ENCODE measurements at regions not wholly inside any gene's neighbourhood (a gene's known extent, or its start where the extent isn't known, plus 50 kb on each side); places are given as distances from the start of the nearest gene placed in this dataset.

DNA sequence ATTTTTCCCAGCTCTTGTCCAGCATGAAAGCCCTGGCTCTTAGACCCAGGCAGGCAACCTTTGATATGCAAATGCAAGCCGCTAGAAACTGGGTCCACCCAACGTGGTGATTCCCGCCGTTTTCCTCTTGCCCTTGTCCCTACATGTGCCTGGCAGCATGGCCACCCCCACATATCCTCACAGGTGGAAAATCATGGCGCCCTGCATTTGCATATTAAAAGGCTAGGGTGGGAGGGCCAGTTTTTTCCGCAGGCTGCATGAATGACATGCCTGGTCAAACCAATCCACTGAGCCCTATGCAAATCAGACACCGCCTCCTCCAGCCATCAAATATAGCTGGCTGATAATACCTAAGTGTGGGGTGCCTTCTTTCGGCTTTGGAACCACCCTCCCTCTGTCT lies 1091.8 kb upstream of the NXPH2 start:
- H3K9me3 ChIP-seq, result no peaks in the 10 kb centered on the region
- intact Hi-C loops (cut with DNase I), result no loop called here
- DNase-seq (ENCODE audit: extremely low spot score in 2 of 2), result no peak
- H3K27me3 ChIP-seq, result no peaks in the 10 kb centered on the region
- H3K4me3 ChIP-seq, result no peak overlapping the region
- TF ChIP-seq POLR2AphosphoS5 (IDR thresholded peaks at IDR 0.05; ENCODE audit: insufficient read depth in 1 of 2, low read depth in 1 of 2) (no peak), POLR2A (IDR thresholded peaks at IDR 0.05) (no peak), CTCF (IDR thresholded peaks at IDR 0.05) (no peak)
- H3K36me3 ChIP-seq, result no peaks in the 10 kb centered on the region
- no peak overlapping the region for H3K27ac ChIP-seq
- no peaks in the 10 kb centered on the region for H3K4me1 ChIP-seq

- Histone ChIP-seq H3K36me3 (no peaks in the 10 kb centered on the region), H3K4me1 (no peaks in the 10 kb centered on the region), H3K9me3 (no peaks in the 10 kb centered on the region), H3K4me3 (no peak overlapping the region), H3K27ac (no peak overlapping the region), H3K27me3 (no peaks in the 10 kb centered on the region)
- no peak for TF ChIP-seq POLR2AphosphoS5 (IDR thresholded peaks at IDR 0.05; ENCODE audit: insufficient read depth in 1 of 2, low read depth in 1 of 2)
- TF ChIP-seq POLR2A (IDR thresholded peaks at IDR 0.05), result no peak
- TF ChIP-seq CTCF (IDR thresholded peaks at IDR 0.05), result no peak
- intact Hi-C loops (cut with DNase I), result no loop called here
- DNase-seq (ENCODE audit: extremely low spot score in 2 of 2), result no peak
Measured at GRCh38 chr2:139867601-139868226, 1087.5 kb upstream of the NXPH2 start.

DNA sequence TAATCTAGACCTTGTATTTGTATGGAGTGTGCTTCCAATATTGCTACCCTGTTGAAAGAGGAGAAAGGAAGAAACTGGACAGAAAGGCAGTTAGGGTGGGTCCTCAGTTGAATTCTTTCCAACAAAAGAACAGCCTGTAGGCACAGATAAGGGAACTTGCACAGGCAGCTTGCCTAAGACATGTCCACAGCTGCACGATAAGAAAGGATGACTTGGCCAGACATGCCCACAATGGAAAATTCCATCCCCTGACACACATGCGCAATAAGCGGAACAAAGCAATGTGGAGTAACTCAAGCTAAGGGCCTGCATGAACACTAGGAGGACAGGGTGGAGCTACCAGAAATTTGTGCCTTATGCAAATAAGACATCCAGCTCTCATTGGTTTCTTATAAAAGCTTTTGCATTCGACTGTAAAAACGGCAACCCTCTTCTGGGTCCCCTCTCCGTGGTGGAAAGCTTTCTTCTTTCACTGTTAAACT lies 1084.7 kb upstream of the NXPH2 start:
- Histone ChIP-seq H3K9me3 (no peaks in the 10 kb centered on the region), H3K27me3 (no peaks in the 10 kb centered on the region), H3K4me3 (no peak overlapping the region), H3K36me3 (no peaks in the 10 kb centered on the region), H3K27ac (no peak overlapping the region), H3K4me1 (no peaks in the 10 kb centered on the region)
- no peak for DNase-seq (ENCODE audit: extremely low spot score in 2 of 2)
- TF ChIP-seq POLR2A (IDR thresholded peaks at IDR 0.05) (no peak), CTCF (IDR thresholded peaks at IDR 0.05) (no peak), POLR2AphosphoS5 (IDR thresholded peaks at IDR 0.05; ENCODE audit: insufficient read depth in 1 of 2, low read depth in 1 of 2) (no peak)
- intact Hi-C loops (cut with DNase I), result no loop called here

- Histone ChIP-seq H3K4me3 (no peak overlapping the region), H3K9me3 (no peaks in the 10 kb centered on the region), H3K27me3 (no peaks in the 10 kb centered on the region), H3K36me3 (no peaks in the 10 kb centered on the region), H3K27ac (no peak overlapping the region), H3K4me1 (no peaks in the 10 kb centered on the region)
- no peak for TF ChIP-seq CTCF (IDR thresholded peaks at IDR 0.05)
- no peak for TF ChIP-seq POLR2A (IDR thresholded peaks at IDR 0.05)
- no peak for TF ChIP-seq POLR2AphosphoS5 (IDR thresholded peaks at IDR 0.05; ENCODE audit: insufficient read depth in 1 of 2, low read depth in 1 of 2)
- intact Hi-C loops (cut with DNase I), result no loop called here
- DNase-seq (ENCODE audit: extremely low spot score in 2 of 2), result no peak
Measured at GRCh38 chr2:139854769-139855483, 1074.7 kb upstream of the NXPH2 start.

Data from vagina (tissue), 2 donors.